Neural crest cell (in vitro differentiated cells): ENCODE measurements at regions not wholly inside any gene's neighbourhood (a gene's known extent, or its start where the extent isn't known, plus 50 kb on each side); places are given as distances from the start of the nearest gene placed in this dataset.
A peak's percentile ranks its signal among the peaks of the same experiment; 100 is the strongest.
"Not testable (repeated sequence)": the region's sequence is repeated elsewhere in the genome, so short reads cannot be mapped to it uniquely, and the experiment has no call there.

Source experiments
- DNase-seq: peaks from one replicate; pipeline ENCODE4 v3.0.0; 2021; ENCODE audit warnings: low read depth, mixed read lengths, low spot score
- H3K27ac Mint-ChIP-seq: one replicate; pipeline ENCODE4 v1.8.0; 2021; ENCODE audit warnings: mild to moderate bottlenecking, mixed read lengths; ENCODE audit not compliant: unreplicated experiment
- H3K27me3 Mint-ChIP-seq: 2 replicates; pipeline ENCODE4 v1.8.0; 2021; ENCODE audit warnings: low read depth, mild to moderate bottlenecking, mixed read lengths
- H3K36me3 Mint-ChIP-seq: 2 replicates; pipeline ENCODE4 v1.8.0; 2021; ENCODE audit warnings: low read depth, mild to moderate bottlenecking, mixed read lengths
- H3K4me1 Mint-ChIP-seq: 2 replicates; pipeline ENCODE4 v1.8.0; 2021; ENCODE audit warnings: mixed read lengths
- H3K4me3 Mint-ChIP-seq: one replicate; pipeline ENCODE4 v1.8.0; 2021; ENCODE audit warnings: mild to moderate bottlenecking, mixed read lengths
- H3K9me3 Mint-ChIP-seq: 2 replicates; pipeline ENCODE4 v1.8.0; 2021; ENCODE audit warnings: mixed read lengths
- TF ChIP-seq, protein P1 (sequence below): fragments of 200-600 bp; sonication (generic); conservative IDR thresholded peaks from 2 replicates; pipeline ENCODE4 v1.5.0; 2021; ENCODE audit warnings: antibody characterized with exemption, mild to moderate bottlenecking

DNA sequence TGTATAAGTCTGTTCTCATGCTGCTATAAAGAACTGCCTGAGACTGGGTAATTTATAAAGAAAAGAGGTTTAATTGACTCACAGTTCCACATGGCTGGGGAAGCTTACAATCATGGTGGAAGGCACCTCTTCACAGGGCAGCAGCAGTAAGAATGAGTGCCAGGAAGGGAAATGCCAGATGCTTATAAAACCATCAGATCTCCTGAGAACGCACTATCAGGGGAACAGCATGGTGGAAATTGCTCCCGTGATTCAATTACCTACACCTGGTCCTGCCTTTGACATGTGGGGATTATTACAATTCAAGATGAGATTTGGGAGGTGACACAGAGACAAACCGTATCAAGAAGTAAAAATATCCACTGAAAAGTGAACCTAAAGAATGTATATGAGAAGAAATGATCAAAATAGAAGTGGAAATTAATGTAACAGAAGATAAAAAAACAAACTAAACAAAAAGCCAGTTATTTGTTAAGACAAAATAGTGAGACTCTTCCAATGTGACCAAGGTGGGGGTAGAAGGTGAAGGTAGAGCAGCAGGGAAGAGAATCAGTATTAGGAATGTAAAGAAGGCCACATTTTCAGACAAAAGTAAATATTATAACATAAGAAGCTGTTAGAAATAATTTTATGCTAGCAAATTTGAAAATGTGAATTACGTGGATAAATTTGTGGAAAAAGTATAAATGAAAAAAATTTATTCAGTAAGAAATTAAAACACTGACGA lies 372.9 kb downstream of the NKX6-1 start:
- Mint-ChIP-seq H3K4me3 (peak overlapping the region; percentile 38), H3K9me3 (no peaks in the 10 kb centered on the region)
- no peak for DNase-seq

DNA sequence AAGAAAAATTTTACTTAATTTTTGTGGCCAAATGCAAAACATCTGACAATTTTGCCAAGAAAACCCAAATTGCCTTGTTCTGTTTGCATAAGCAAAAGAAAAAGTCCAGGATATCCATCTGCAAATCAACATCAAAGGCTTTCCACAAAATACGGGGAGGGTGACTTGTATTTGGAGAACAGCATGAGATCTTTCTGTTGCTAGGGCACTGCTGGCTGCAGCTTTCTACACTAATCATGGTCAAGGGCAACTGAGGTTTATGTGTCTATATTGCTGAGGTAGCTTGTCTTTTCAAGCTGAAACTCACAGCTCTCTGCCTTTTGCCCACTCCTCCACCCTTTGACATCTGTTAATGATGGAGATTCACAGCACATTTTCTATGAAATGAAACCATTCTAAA lies 389.1 kb downstream of the NKX6-1 start:
- no peaks in the 10 kb centered on the region for H3K27me3 Mint-ChIP-seq
- no peaks in the 10 kb centered on the region for H3K4me1 Mint-ChIP-seq
- no peak overlapping the region for H3K27ac Mint-ChIP-seq
- H3K36me3 Mint-ChIP-seq: peaks cover 9% of the 10 kb centered on the region
- H3K9me3 Mint-ChIP-seq: peaks cover 11% of the 10 kb centered on the region
- no peak for DNase-seq
- TF ChIP-seq, protein P1, sequence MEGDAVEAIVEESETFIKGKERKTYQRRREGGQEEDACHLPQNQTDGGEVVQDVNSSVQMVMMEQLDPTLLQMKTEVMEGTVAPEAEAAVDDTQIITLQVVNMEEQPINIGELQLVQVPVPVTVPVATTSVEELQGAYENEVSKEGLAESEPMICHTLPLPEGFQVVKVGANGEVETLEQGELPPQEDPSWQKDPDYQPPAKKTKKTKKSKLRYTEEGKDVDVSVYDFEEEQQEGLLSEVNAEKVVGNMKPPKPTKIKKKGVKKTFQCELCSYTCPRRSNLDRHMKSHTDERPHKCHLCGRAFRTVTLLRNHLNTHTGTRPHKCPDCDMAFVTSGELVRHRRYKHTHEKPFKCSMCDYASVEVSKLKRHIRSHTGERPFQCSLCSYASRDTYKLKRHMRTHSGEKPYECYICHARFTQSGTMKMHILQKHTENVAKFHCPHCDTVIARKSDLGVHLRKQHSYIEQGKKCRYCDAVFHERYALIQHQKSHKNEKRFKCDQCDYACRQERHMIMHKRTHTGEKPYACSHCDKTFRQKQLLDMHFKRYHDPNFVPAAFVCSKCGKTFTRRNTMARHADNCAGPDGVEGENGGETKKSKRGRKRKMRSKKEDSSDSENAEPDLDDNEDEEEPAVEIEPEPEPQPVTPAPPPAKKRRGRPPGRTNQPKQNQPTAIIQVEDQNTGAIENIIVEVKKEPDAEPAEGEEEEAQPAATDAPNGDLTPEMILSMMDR: no peak
- no peak overlapping the region for H3K4me3 Mint-ChIP-seq

More for the DNA sequence above, 372.9 kb downstream of the NKX6-1 start:
- no peaks in the 10 kb centered on the region for H3K27me3 Mint-ChIP-seq
- TF ChIP-seq, protein P1: no peak
- peaks cover 9% of the 10 kb centered on the region for H3K4me1 Mint-ChIP-seq
- peaks cover 4% of the 10 kb centered on the region for H3K36me3 Mint-ChIP-seq
- no peak overlapping the region for H3K27ac Mint-ChIP-seq

DNA sequence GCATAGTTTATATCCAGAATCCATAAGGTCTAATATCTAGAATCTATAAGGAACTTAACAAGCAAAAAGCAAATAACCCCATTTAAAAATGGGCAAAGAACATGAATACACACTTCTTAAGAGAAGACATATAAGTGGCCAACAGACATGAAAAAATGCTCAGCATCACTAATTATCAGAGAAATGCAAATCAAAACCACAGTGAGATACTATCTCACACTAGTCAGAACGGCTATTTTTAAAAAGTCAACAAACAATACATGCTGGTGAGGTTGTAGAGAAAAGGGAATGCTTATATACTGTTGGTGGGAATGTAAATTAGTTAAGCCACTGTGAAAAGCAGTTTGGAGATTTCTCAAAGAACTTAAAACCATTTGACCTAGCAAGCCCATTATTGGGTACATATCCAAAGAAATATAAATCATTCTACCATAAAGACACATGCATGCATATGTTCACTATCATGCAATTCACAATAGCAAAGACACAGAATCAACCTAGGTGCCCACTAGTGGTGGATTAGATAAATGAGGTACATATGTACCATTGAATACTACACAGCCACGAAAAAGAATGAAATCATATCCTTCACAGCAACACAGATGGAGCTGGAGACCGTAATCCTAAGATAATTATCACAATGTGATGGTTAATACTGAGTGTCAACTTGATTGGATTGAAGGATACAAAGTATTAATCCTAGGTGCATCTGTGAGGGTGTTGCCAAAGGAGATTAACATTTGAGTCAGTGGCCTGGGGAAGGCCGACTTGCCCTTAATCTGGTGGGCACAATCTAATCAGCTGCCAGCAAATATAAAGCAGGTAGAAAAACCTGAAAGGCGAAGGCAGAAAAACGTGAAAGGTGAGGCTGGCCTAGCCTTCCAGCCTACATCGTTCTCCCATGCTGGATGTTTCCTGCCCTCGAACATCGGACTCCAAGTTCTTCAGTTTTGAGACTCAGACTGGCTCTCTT lies 397.2 kb downstream of the NKX6-1 start:
- DNase-seq, H3K27ac Mint-ChIP-seq: not testable (repeated sequence)

DNA sequence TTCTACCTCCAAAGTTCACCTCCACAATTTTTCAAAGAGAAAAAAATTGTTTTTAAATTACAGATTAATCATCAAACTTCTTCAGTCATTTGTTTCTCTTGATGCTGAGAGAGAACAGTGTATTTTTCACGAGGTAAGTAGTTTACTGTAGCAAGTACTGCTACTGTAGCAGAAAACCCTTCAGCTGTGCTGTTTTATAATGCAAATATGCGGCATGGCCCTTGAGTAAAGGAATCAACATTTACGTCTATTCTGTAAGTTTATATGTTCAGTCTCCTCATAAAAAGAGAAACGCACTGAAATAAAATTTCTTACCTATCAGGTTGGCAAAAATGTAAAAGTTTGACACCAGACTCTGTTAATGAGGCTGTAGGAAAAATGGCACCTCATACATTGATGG lies 399.0 kb downstream of the NKX6-1 start:
- no peak for DNase-seq
- peaks cover 13% of the 10 kb centered on the region for H3K4me1 Mint-ChIP-seq
- no peak overlapping the region for H3K27ac Mint-ChIP-seq
- no peaks in the 10 kb centered on the region for H3K36me3 Mint-ChIP-seq
- H3K9me3 Mint-ChIP-seq: no peaks in the 10 kb centered on the region
- no peak overlapping the region for H3K4me3 Mint-ChIP-seq
- H3K27me3 Mint-ChIP-seq: no peaks in the 10 kb centered on the region
- TF ChIP-seq, protein P1: no peak

More for the DNA sequence above, 397.2 kb downstream of the NKX6-1 start:
- H3K4me1 Mint-ChIP-seq: peaks cover 13% of the 10 kb centered on the region
- H3K27me3 Mint-ChIP-seq, H3K36me3 Mint-ChIP-seq, H3K4me3 Mint-ChIP-seq, H3K9me3 Mint-ChIP-seq: not testable (repeated sequence)

DNA sequence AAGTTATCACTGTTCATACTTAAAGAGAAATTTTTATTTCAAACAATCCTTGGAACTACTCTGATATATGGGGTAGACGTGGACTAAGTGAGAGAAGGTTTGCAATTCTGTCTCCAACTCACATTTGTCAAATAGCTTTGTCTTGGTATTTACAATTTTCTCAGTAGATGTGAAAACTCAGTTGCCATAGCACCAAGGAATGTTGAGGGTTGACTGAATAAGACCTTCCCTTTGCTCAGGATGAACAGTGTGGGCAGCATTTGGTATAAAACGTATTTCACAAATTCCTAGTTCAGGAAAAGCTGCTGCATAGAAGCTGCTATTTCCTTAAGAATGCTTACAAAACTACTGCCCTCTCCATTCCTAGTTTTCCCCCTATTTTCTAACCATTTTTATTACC lies 399.5 kb downstream of the NKX6-1 start:
- Mint-ChIP-seq H3K4me3 (no peak overlapping the region), H3K27ac (no peak overlapping the region), H3K36me3 (no peaks in the 10 kb centered on the region), H3K4me1 (peaks cover 13% of the 10 kb centered on the region), H3K27me3 (no peaks in the 10 kb centered on the region), H3K9me3 (no peaks in the 10 kb centered on the region)
- TF ChIP-seq, protein P1: no peak
- DNase-seq: no peak
